PC-3 (cell line): ENCODE measurements at regions not wholly inside any gene's neighbourhood (a gene's known extent, or its start where the extent isn't known, plus 50 kb on each side); places are given as distances from the start of the nearest gene placed in this dataset.

Source experiments
- ATAC-seq: fragments of 200-7000 bp; cut with Tn5 transposase; 2 replicates; pipeline ENCODE4 v1.9.1; 2020; ENCODE audit warnings: mild to moderate bottlenecking, moderate library complexity
- BruUV-seq: library from RNA; stranded (reverse); fragments of 400-500 nt; replicated peaks from 2 replicates; lab custom pipeline; 2021; lab: Mats Ljungman, UMichigan
- CTCF ChIA-PET: fragments of 300-600 bp; sonication (Branson Sonifier 250); formaldehyde crosslinking; loops from one replicate; lab custom pipeline; 2022; ENCODE audit warnings: antibody characterized with exemption; lab: Charles Lee
- POLR2A ChIA-PET: fragments of 300-600 bp; sonication (Branson Sonifier 250); formaldehyde crosslinking; loops from one replicate; lab custom pipeline; 2022; ENCODE audit warnings: antibody characterized with exemption; ENCODE audit not compliant: unreplicated experiment; lab: Charles Lee
- DNase-seq: peaks from one replicate; pipeline ENCODE4 v3.0.0-alpha.2; 2015
- H2AFZ ChIP-seq: fragments of 300-600 bp; sonication (generic); 2 replicates; pipeline ENCODE4 v1.6.0; 2016; ENCODE audit warnings: antibody characterized with exemption, low read length
- H3F3A ChIP-seq: fragments of 300-600 bp; sonication (generic); one replicate; pipeline ENCODE4 v1.6.0; 2017; ENCODE audit warnings: antibody characterized with exemption, low read length, control low read depth, mild to moderate bottlenecking; ENCODE audit not compliant: unreplicated experiment
- H3K27ac ChIP-seq: fragments of 300-600 bp; sonication (generic); 2 replicates; pipeline ENCODE4 v1.5.1; 2016; ENCODE audit warnings: mild to moderate bottlenecking, low read length
- H3K27me3 ChIP-seq: fragments of 300-600 bp; sonication (generic); 2 replicates; pipeline ENCODE4 v1.6.1; 2016; ENCODE audit warnings: low read length, mixed read lengths
- H3K36me3 ChIP-seq: fragments of 300-600 bp; sonication (generic); 2 replicates; pipeline ENCODE4 v1.6.1; 2016; ENCODE audit warnings: low read depth, mixed run types, low read length, mixed read lengths
- H3K4me1 ChIP-seq: fragments of 300-600 bp; sonication (generic); 2 replicates; pipeline ENCODE4 v1.5.1; 2016; ENCODE audit warnings: low read length; ENCODE audit not compliant: insufficient read depth
- H3K4me2 ChIP-seq: fragments of 300-600 bp; sonication (generic); 2 replicates; pipeline ENCODE4 v1.6.0; 2016; ENCODE audit warnings: low read length
- H3K4me3 ChIP-seq: fragments of 300-600 bp; sonication (generic); 2 replicates; pipeline ENCODE4 v1.5.1; 2016; ENCODE audit warnings: mild to moderate bottlenecking, low read length, mixed read lengths
- H3K79me2 ChIP-seq: fragments of 300-600 bp; sonication (generic); 2 replicates; pipeline ENCODE4 v1.6.1; 2017; ENCODE audit warnings: low read length, mixed read lengths
- H3K9ac ChIP-seq: fragments of 300-600 bp; sonication (generic); 2 replicates; pipeline ENCODE4 v1.6.0; 2016; ENCODE audit warnings: mild to moderate bottlenecking, low read length
- H3K9me2 ChIP-seq: fragments of 300-600 bp; sonication (generic); replicated peaks from 2 replicates; pipeline ENCODE4 v1.6.1; 2016; ENCODE audit warnings: mixed run types, low read length, mixed read lengths
- H3K9me3 ChIP-seq: fragments of 300-600 bp; sonication (generic); 2 replicates; pipeline ENCODE4 v1.6.1; 2016; ENCODE audit warnings: low read length, mixed read lengths
- H4K20me1 ChIP-seq: fragments of 300-600 bp; sonication (generic); 2 replicates; pipeline ENCODE4 v1.6.1; 2016; ENCODE audit warnings: low read length, mixed read lengths
- CTCF ChIP-seq: fragments of 300-600 bp; sonication (generic); conservative IDR thresholded peaks from 2 replicates; pipeline ENCODE4 v1.5.1; 2017; ENCODE audit warnings: antibody characterized with exemption, low read depth, mild to moderate bottlenecking, low read length
- EZH2 ChIP-seq: fragments of 300-600 bp; sonication (generic); IDR thresholded peaks from one replicate; pipeline ENCODE4 v1.6.1; 2017; ENCODE audit warnings: antibody characterized with exemption, mild to moderate bottlenecking, low read length; ENCODE audit not compliant: unreplicated experiment
- EZH2phosphoT487 ChIP-seq: fragments of 300-600 bp; sonication (generic); IDR thresholded peaks from 2 replicates; pipeline ENCODE4 v1.6.1; 2018; ENCODE audit warnings: mild to moderate bottlenecking, antibody characterized with exemption, low read length, borderline replicate concordance
- intact Hi-C: fragments of 100-400 bp; cut with micrococcal nuclease; formaldehyde crosslinking; loops from 2 replicates; pipeline ENCODE4 v1.9.0; 2023

GRCh38 chr2:8568543-8569302, 113.1 kb upstream of the ID2 start:
- intact Hi-C loops = no loop called here
- Histone ChIP-seq H3F3A (no peaks in the 10 kb centered on the region), H3K9me3 (no peaks in the 10 kb centered on the region), H3K4me1 (peaks cover 7% of the 10 kb centered on the region; the same call in 1 of the 2 replicates), H2AFZ (no peak overlapping the region), H3K27ac (no peak overlapping the region), H4K20me1 (no peaks in the 10 kb centered on the region), H3K9me2 (no peaks in the 10 kb centered on the region), H3K36me3 (no peaks in the 10 kb centered on the region), H3K4me2 (no peak overlapping the region), H3K27me3 (no peaks in the 10 kb centered on the region), H3K9ac (no peak overlapping the region), H3K4me3 (no peak overlapping the region), H3K79me2 (no peaks in the 10 kb centered on the region)
- CTCF ChIA-PET = no interaction called here
- POLR2A ChIA-PET = no interaction called here
- ATAC-seq = no peak
- no TSS peak for BruUV-seq
- no peak for TF ChIP-seq CTCF
- TF ChIP-seq EZH2phosphoT487 = no peak
- no peak for TF ChIP-seq EZH2
- DNase-seq = no peak

- Histone ChIP-seq H3K36me3 (no peaks in the 10 kb centered on the region), H3K9me3 (no peaks in the 10 kb centered on the region), H3K27me3 (no peaks in the 10 kb centered on the region), H3F3A (no peaks in the 10 kb centered on the region), H2AFZ (no peak overlapping the region), H3K9me2 (no peaks in the 10 kb centered on the region), H3K4me1 (peaks cover 7% of the 10 kb centered on the region; the same call in 1 of the 2 replicates), H3K27ac (no peak overlapping the region), H3K4me3 (no peak overlapping the region), H3K4me2 (no peak overlapping the region), H4K20me1 (no peaks in the 10 kb centered on the region), H3K9ac (no peak overlapping the region), H3K79me2 (no peaks in the 10 kb centered on the region)
- TF ChIP-seq EZH2 = no peak
- TF ChIP-seq CTCF = no peak
- no peak for TF ChIP-seq EZH2phosphoT487
- intact Hi-C loops = no loop called here
- ATAC-seq = no peak
- no TSS peak for BruUV-seq
- DNase-seq = no peak
- CTCF ChIA-PET = no interaction called here
- POLR2A ChIA-PET = no interaction called here
Measured at GRCh38 chr2:8569332-8569930, 112.4 kb upstream of the ID2 start.

- no peak for DNase-seq
- H3K4me3 ChIP-seq = no peak overlapping the region
- H3K36me3 ChIP-seq = no peaks in the 10 kb centered on the region
- peaks cover 7% of the 10 kb centered on the region; the same call in 1 of the 2 replicates for H3K4me1 ChIP-seq
- CTCF ChIA-PET = no interaction called here
- H3K9me2 ChIP-seq = no peaks in the 10 kb centered on the region
- H2AFZ ChIP-seq = no peak overlapping the region
- POLR2A ChIA-PET = no interaction called here
- no peak overlapping the region for H3K4me2 ChIP-seq
- no peaks in the 10 kb centered on the region for H3K27me3 ChIP-seq
- TF ChIP-seq EZH2 (no peak), EZH2phosphoT487 (no peak), CTCF (no peak)
- no peak overlapping the region for H3K9ac ChIP-seq
- ATAC-seq = no peak
- no peaks in the 10 kb centered on the region for H3F3A ChIP-seq
- no TSS peak for BruUV-seq
- intact Hi-C loops = no loop called here
- no peaks in the 10 kb centered on the region for H4K20me1 ChIP-seq
- no peak overlapping the region for H3K27ac ChIP-seq
- H3K79me2 ChIP-seq = no peaks in the 10 kb centered on the region
- H3K9me3 ChIP-seq = no peaks in the 10 kb centered on the region
Measured at GRCh38 chr2:8570637-8571036, 111.2 kb upstream of the ID2 start.
